ENCODE measurements at regions not wholly inside any gene's neighbourhood (a gene's known extent, or its start where the extent isn't known, plus 50 kb on each side); places are given as distances from the start of the nearest gene placed in this dataset.

DNA sequence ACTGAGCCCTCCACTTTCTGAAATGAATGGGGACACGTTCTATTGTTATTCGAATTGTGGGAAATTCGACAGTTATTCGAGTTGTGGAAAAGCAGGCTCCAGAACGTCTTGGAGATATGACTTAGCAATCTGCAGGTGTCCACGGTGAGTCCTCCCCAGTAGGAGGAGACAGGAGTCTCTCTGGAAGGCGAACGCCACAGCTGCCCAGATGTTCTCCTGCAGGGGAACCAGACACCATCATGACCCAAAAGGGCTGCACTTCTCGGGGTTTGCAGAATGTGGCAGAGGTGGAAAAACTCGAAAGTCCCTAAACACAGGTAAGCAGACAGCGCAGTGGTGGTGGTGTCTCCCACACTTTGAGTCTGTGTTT, 363.6 kb upstream of the SFSWAP start:
- no peak for DNase-seq

DNA sequence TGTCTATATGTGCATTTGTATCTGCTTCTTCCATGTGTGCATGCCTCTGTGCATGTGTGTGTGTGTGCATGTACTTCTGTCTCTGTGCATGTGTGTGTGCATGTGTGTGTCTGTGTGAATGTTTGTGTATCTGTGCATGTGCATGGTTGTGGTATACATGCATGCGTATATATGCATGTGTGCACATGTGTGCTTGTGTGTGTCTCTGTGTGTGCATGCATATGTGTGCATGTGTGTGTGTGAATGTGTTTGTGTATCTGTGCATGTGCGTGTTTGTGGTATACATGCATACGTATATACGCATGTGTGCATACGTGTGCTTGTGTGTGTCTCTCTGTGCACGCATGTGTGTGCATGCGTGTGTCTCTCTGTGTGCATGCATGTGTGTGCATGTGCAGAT, 363.2 kb upstream of the SFSWAP start:
- no peak for DNase-seq
- no peak for TF ChIP-seq POLR2A (IDR thresholded peaks at IDR 0.05; ENCODE audit: low read length)

More for the DNA sequence above, 363.6 kb upstream of the SFSWAP start:
- no peak for TF ChIP-seq POLR2A (IDR thresholded peaks at IDR 0.05; ENCODE audit: low read length)
- no peak for TF ChIP-seq GATA1 (IDR thresholded peaks at IDR 0.05; ENCODE audit: low read depth, low read length)

DNA sequence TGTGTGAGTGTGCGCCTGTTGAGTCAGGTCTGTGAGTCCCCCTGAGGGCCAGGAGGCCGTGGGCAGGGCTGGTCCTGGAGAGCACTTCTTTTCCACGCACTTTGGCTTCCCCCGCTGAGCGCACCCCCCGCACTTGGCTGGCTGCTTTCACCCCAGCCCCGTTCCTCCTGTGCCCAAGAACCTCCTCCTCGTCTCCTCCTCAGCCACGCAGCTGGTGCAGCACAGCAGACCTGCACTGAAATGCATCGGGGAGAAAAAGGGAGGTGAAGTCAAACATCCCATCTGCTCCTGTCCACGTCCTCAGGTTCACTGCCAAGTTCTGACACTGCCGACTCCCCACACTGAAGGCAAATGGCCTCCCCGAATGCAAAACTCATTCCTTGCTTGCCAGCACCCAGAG, 362.7 kb upstream of the SFSWAP start:
- TF ChIP-seq GATA1 (IDR thresholded peaks at IDR 0.05; ENCODE audit: low read depth, low read length) (no peak), POLR2A (IDR thresholded peaks at IDR 0.05; ENCODE audit: low read length) (no peak)
- no peak for DNase-seq

DNA sequence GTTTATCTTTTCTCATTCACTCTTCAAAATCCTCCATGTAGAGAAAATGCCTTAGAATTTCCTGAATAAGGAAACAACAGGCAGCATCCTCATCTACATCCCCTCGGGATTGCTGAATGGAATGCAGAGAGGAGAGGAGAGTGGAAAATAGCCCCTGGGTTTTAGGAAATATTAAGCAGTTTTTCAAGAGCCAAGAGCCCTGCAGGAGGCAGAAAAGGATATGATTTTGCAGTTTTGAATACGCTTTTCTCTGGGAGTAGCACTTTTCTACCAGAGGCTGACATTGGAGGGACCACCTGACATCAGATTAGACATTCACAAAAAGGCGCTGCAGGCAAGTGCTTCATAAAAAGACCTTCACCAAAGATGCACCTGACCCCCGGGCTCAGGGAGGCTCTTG, 362.2 kb upstream of the SFSWAP start:
- TF ChIP-seq GATA1 (IDR thresholded peaks at IDR 0.05; ENCODE audit: low read depth, low read length) (no peak), POLR2A (IDR thresholded peaks at IDR 0.05; ENCODE audit: low read length) (no peak)
- DNase-seq, result no peak

DNA sequence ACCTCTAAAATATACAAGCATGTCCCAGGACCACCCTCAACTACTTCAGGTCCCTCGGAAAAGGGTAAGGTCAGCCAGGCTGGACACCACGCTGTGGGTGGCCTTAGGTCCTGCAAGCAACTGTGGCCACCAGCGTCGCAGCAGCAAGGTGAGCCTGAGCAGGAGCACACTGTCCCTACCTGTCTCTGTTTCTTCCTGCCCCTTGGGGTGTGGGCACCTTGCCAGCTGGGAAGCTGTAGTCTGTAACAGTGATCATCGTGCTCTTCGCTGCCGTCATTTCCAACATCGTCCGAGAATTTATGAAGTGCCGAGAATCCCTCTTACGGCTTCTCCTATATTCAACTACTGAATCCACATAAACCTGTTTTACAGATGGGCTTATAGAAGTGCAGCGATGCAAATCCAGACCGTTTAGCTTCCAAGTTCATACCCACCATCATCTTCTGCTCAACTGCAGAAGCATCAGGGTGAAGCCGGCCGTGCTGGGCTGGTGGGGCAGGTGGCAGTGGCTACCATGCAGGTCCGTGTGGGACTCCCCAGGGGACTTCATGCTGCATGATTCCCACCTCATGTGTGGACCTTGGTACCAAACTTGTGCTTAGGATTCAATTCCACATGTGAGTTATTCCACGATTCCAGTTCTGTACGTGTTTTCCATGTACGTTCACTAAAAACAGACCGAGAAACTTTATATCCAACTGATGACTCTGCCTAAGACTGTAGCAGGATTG, 361.3 kb upstream of the SFSWAP start:
- DNase-seq, result no peak
- no peak for TF ChIP-seq GATA1 (IDR thresholded peaks at IDR 0.05; ENCODE audit: low read depth, low read length)
- no peak for TF ChIP-seq POLR2A (IDR thresholded peaks at IDR 0.05; ENCODE audit: low read length)

DNA sequence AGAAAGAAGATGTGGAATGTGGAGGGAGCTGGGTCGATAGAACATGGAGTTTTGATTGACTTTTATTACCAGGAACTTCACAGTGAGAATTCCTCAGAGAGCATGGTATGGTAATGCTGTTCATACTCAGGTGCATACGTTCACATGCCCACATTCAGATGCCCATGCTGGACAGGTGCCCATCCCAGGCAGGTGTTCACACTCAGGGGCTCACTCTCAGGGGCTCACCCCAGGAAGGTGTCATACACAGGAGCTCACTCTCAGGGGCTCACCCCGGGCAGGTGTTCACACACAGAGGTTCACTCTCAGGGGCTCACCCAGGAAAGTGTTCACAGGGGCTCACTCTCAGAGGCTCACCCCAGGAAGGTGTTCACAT, 360.0 kb upstream of the SFSWAP start:
- TF ChIP-seq GATA1 (IDR thresholded peaks at IDR 0.05; ENCODE audit: low read depth, low read length) (no peak), POLR2A (IDR thresholded peaks at IDR 0.05; ENCODE audit: low read length) (no peak)

DNA sequence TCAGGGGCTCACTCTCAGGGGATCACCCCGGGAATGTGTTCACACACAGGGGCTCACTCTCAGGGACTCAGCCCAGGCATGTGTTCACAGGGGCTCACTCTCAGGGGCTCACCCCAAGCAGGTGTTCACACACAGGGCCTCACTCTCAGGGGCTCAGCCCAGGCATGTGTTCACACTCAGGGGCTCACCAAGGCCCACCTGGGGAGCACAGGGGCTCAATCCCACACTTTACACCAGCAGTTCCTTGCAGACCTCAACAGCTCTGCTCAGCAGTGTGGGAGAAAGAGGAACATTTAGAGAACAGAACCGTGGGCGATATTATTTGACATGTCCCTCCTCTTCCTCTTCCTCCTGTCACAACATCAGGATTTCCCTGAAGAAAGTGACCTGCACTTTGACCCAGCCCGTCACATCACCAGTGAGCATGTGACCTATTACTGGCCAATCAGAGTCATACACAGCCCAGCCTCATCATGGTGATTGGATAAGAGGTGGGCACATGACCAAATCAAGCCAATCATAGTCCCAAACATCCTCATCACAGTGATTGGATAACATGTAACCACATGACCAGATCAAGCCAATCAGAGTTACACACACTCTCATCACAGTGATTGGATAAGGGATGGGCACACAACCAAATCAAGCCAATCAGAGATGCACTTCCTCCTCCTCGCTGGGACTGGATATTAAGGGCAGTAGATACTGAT, 359.4 kb upstream of the SFSWAP start:
- no peak for TF ChIP-seq POLR2A (IDR thresholded peaks at IDR 0.05; ENCODE audit: low read length)
- no peak for TF ChIP-seq GATA1 (IDR thresholded peaks at IDR 0.05; ENCODE audit: low read depth, low read length)
- peak; percentile 36 to 48 for DNase-seq

More for the DNA sequence above, 360.0 kb upstream of the SFSWAP start:
- DNase-seq, result no peak

DNA sequence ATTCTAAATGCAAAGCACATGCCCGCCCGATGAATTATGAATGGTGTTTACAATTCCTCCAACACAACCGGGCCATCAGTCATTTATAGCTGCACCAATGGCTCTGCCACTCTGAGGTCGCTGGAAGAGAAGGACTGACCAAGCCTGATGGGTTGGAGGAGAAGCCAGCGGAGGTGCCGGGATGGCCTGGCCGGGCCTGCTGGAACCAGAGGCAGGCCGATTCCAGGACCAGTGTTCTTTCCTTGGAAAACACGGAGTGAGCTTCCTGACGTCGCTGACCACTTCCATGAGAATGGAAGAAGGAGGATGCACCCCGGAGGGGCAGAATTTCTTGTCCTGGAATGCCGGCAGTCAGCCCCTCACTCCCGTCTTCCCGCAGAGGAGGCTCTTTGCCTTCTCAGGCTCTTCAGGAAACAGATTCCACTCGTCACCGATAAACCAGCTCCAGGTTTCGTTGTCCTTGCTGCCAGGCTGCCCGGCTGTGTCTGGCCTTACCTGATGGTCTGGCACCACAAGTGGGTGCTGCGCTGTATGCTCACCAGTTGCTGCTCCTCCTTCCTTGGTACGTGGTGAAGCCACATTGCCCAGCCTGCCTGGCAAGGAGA, 358.5 kb upstream of the SFSWAP start:
- no peak for TF ChIP-seq GATA1 (IDR thresholded peaks at IDR 0.05; ENCODE audit: low read depth, low read length)
- TF ChIP-seq POLR2A (IDR thresholded peaks at IDR 0.05; ENCODE audit: low read length), result no peak
- DNase-seq, result no peak

DNA sequence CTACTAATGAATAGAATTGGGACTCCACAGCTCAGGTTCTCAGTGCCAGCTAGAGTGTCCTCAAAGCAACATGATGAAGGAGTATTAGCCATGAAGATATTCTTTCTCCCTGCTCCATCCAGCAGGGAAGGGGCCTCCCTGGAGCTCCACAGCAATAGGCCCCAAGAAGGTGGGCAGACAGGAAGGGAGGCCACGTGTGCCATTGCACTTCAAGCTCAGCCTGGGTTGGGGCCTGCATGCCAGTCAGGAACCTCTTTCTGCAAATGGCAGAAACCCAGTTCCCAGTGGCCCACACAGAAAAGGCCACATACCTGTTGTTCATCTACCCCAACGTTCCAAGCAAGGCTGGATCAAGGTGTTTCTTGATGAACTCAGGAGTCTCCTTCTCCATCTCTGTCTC, 357.5 kb upstream of the SFSWAP start:
- DNase-seq, result no peak
- TF ChIP-seq GATA1 (IDR thresholded peaks at IDR 0.05; ENCODE audit: low read depth, low read length) (no peak), POLR2A (IDR thresholded peaks at IDR 0.05; ENCODE audit: low read length) (no peak)

DNA sequence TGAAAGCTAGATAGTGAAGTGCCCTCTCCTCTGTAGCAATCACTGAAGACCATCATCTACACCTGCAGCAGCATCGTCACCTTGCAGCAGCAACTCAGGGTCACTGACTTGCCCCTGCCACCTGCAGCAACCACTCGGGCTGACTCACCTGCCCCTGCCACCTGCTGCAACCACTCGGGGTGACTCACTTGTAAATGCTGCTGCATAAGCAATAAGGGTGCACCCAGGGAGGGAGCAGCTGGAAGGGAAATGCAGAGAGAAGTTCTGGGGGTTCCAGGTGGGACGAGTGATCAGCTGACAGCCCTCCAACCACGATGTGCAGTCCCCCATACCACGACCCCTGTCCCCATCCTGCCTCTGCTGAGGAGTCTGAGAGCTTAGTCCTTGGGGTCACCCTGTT, 357.1 kb upstream of the SFSWAP start:
- no peak for DNase-seq

DNA sequence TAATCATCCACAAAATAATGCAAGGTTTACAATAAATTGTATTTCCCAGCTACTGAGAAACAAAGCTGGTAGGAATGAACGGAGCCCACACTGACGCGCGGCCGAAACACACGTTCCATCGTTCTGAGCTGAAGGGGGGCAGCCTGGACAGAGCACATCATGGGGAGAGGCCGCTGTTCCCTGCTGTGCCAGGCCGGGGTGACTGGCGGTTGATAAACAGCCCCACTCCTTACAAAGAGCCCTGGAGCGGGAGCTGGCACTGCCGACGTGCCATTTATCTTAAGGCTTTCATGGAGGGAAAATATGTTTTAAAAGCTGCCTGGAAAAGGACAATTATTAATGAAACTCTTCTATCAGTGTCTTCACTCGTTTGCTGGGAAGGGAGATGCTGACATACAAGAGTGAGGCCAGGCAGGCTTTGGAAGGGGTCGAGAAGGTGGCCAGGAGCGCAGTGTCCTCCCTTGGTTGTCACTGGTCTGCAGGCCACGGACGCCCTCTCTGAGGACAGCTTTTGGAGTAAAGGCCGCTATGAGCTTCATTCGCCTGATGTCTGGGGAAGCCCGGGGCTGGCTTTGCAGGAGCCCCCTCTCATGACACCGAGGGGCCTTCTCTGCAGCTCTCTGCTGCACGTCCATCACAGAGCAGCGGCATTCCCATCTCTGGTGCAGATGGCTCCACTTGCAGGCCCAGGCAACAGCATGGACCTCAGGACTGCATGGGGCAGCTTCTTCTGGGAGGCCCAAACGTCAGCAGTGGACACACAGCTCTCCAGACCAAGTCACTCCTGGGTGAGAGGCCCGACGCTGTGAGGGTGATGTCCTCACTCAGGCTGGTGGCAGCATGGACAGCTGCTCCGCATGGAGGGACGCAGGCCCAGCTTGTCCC, 355.3 kb upstream of the SFSWAP start:
- no peak for DNase-seq
- TF ChIP-seq GATA1 (IDR thresholded peaks at IDR 0.05; ENCODE audit: low read depth, low read length), result no peak
- no peak for TF ChIP-seq POLR2A (IDR thresholded peaks at IDR 0.05; ENCODE audit: low read length)

More for the DNA sequence above, 357.1 kb upstream of the SFSWAP start:
- no peak for TF ChIP-seq POLR2A (IDR thresholded peaks at IDR 0.05; ENCODE audit: low read length)
- no peak for TF ChIP-seq GATA1 (IDR thresholded peaks at IDR 0.05; ENCODE audit: low read depth, low read length)

DNA sequence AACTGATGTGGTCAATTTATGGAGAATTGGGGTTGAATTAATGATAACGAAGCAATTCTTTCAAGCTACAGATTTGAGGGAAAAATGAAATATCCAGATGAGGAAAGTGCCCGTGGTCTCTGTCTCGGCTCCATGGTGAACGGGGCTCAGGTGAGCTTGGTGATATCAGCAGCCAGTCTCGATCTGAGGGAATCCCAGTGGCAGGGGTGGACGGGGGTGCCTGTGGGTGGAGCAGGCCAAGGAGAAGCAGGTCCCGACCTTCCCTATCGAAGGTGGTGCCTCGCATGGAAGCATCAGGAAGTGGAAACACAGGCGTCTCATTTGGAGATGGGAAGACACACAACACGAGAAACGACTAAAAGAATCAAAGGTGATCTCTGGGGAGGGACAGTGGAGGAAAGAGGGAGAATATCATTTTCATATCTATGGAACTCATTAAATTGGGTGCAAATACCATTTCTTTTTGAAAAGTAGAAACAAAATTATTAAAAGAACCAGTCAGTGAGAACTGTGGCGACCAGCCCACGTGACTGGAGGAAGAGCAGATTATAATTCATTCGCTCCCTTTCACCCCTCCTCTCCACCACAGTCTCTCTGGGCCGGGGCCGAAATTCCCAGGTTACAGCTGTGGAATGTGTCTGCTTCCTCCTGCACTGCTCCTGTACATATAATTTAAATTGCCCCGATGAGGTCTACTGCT, 354.3 kb upstream of the SFSWAP start:
- no peak for DNase-seq
- TF ChIP-seq GATA1 (IDR thresholded peaks at IDR 0.05; ENCODE audit: low read depth, low read length) (no peak), POLR2A (IDR thresholded peaks at IDR 0.05; ENCODE audit: low read length) (no peak)

DNA sequence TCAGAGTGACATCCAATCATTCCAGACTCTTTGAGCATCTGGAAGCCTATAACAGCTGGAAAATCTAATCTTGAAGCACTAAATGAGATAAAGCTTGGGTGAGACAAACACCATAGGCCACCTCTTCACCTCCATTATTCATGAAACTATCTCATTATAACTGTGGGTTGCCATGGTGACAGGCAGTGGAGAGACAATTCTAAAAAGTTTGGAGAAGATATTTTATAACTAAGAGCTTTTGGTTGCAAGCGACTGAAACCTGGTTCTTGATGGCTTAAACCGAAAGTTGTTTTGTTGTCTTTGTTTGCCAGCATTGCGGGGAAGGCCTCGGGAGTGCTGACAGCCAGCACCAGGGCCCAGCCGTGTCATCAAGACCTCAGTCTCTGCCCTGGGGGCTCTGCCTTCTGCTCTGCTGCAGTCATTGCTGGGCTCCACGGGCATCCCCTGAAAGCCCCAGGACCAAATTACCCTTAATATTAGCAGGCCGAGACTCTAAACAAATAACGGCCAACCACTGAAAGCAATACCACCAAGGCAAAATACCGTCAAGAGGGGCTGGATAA, 353.6 kb upstream of the SFSWAP start:
- TF ChIP-seq GATA1 (IDR thresholded peaks at IDR 0.05; ENCODE audit: low read depth, low read length), result no peak
- no peak for DNase-seq
